Activated CD8-positive, alpha-beta T cell treated with anti-CD3 and anti-CD28 coated beads for 36 hours (primary cell): ENCODE measurements at regions not wholly inside any gene's neighbourhood (a gene's known extent, or its start where the extent isn't known, plus 50 kb on each side); places are given as distances from the start of the nearest gene placed in this dataset.

Experiments
- ATAC-seq: fragments of 200-7000 bp; cut with Tn5 transposase; one replicate; pipeline ENCODE4 v1.10.0; 2021; ENCODE audit warnings: mild to moderate bottlenecking, moderate library complexity
- CTCF ChIA-PET: fragments of 350-600 bp; sonication (Branson Sonifier 250); formaldehyde crosslinking; loops from one replicate; lab custom pipeline; 2021; ENCODE audit warnings: antibody characterized with exemption; lab: Charles Lee
- POLR2A ChIA-PET: fragments of 350-600 bp; sonication (Branson Sonifier 250); formaldehyde crosslinking; loops from one replicate; lab custom pipeline; 2021; ENCODE audit warnings: antibody characterized with exemption; lab: Charles Lee
- DNase-seq: peaks from one replicate; pipeline ENCODE4 v3.0.0-alpha.2; 2020
- H3K27ac Mint-ChIP-seq: one replicate; pipeline ENCODE4 v1.8.0; 2021; ENCODE audit warnings: mild to moderate bottlenecking, mixed read lengths
- H3K27me3 Mint-ChIP-seq: one replicate; pipeline ENCODE4 v1.8.0; 2021; ENCODE audit warnings: mixed read lengths
- H3K36me3 Mint-ChIP-seq: one replicate; pipeline ENCODE4 v1.8.0; 2021; ENCODE audit warnings: low read depth, mixed read lengths
- H3K4me1 Mint-ChIP-seq: one replicate; pipeline ENCODE4 v1.8.0; 2021; ENCODE audit warnings: low read depth, mixed read lengths
- H3K4me3 Mint-ChIP-seq: one replicate; pipeline ENCODE4 v1.8.0; 2021; ENCODE audit warnings: mild to moderate bottlenecking, moderate library complexity, mixed read lengths
- H3K9me3 Mint-ChIP-seq: one replicate; pipeline ENCODE4 v1.8.0; 2021; ENCODE audit warnings: mixed read lengths
- CTCF ChIP-seq: fragments of 200-600 bp; IDR thresholded peaks from one replicate; pipeline ENCODE4 v1.8.0; 2022; ENCODE audit warnings: antibody characterized with exemption, mild to moderate bottlenecking
- intact Hi-C: fragments of 100-400 bp; cut with micrococcal nuclease; formaldehyde crosslinking; loops from one replicate; pipeline ENCODE4 v1.10.0; 2022

GRCh38 chr22:49587421-49587820 lies 240.3 kb downstream of the BRD1 start:
- ATAC-seq, result no peak
- Mint-ChIP-seq H3K36me3 (no peaks in the 10 kb centered on the region), H3K27me3 (no peaks in the 10 kb centered on the region), H3K9me3 (no peaks in the 10 kb centered on the region), H3K4me3 (no peak overlapping the region), H3K4me1 (no peaks in the 10 kb centered on the region), H3K27ac (no peak overlapping the region)
- POLR2A ChIA-PET, result no interaction called here
- intact Hi-C loops, result no loop called here
- CTCF ChIA-PET, result no interaction called here
- TF ChIP-seq CTCF, result no peak
- no peak for DNase-seq

GRCh38 chr22:49586873-49587272 lies 240.8 kb downstream of the BRD1 start:
- no peaks in the 10 kb centered on the region for H3K4me1 Mint-ChIP-seq
- CTCF ChIA-PET, result no interaction called here
- no peak overlapping the region for H3K27ac Mint-ChIP-seq
- no peaks in the 10 kb centered on the region for H3K9me3 Mint-ChIP-seq
- POLR2A ChIA-PET, result no interaction called here
- H3K36me3 Mint-ChIP-seq, result no peaks in the 10 kb centered on the region
- H3K4me3 Mint-ChIP-seq, result no peak overlapping the region
- DNase-seq, result no peak
- no peak for ATAC-seq
- TF ChIP-seq CTCF, result no peak
- intact Hi-C loops, result no loop called here
- no peaks in the 10 kb centered on the region for H3K27me3 Mint-ChIP-seq

GRCh38 chr22:49586244-49586748 lies 241.4 kb downstream of the BRD1 start:
- DNase-seq, result no peak
- Mint-ChIP-seq H3K27ac (no peak overlapping the region), H3K4me1 (no peaks in the 10 kb centered on the region), H3K36me3 (no peaks in the 10 kb centered on the region), H3K9me3 (no peaks in the 10 kb centered on the region), H3K4me3 (no peak overlapping the region), H3K27me3 (no peaks in the 10 kb centered on the region)
- POLR2A ChIA-PET, result no interaction called here
- ATAC-seq, result no peak
- no peak for TF ChIP-seq CTCF
- CTCF ChIA-PET, result no interaction called here
- intact Hi-C loops, result no loop called here

- no peaks in the 10 kb centered on the region for H3K27me3 Mint-ChIP-seq
- CTCF ChIA-PET, result no interaction called here
- H3K27ac Mint-ChIP-seq, result no peak overlapping the region
- no peaks in the 10 kb centered on the region for H3K36me3 Mint-ChIP-seq
- intact Hi-C loops, result no loop called here
- DNase-seq (no peak), ATAC-seq (no peak)
- TF ChIP-seq CTCF, result no peak
- no peak overlapping the region for H3K4me3 Mint-ChIP-seq
- no peaks in the 10 kb centered on the region for H3K4me1 Mint-ChIP-seq
- H3K9me3 Mint-ChIP-seq, result no peaks in the 10 kb centered on the region
- POLR2A ChIA-PET, result no interaction called here
These were observed 242.0 kb downstream of the BRD1 start for GRCh38 chr22:49585461-49586243.

GRCh38 chr22:49583886-49584505 lies 243.7 kb downstream of the BRD1 start:
- Mint-ChIP-seq H3K9me3 (no peaks in the 10 kb centered on the region), H3K27ac (no peak overlapping the region), H3K27me3 (no peaks in the 10 kb centered on the region), H3K4me1 (no peaks in the 10 kb centered on the region), H3K36me3 (no peaks in the 10 kb centered on the region), H3K4me3 (no peak overlapping the region)
- no peak for TF ChIP-seq CTCF
- CTCF ChIA-PET, result no interaction called here
- intact Hi-C loops, result no loop called here
- DNase-seq, result no peak
- POLR2A ChIA-PET, result no interaction called here
- no peak for ATAC-seq
